Esophagus squamous epithelium (tissue), 5 donors: ENCODE measurements at regions not wholly inside any gene's neighbourhood (a gene's known extent, or its start where the extent isn't known, plus 50 kb on each side); places are given as distances from the start of the nearest gene placed in this dataset.
"Not testable (repeated sequence)": the region's sequence is repeated elsewhere in the genome, so short reads cannot be mapped to it uniquely, and the experiment has no call there.

ENCODE experiments used
- DNase-seq: peaks from one replicate; lab custom pipeline; 2025; lab: John Stamatoyannopoulos, UW
- H3K27ac ChIP-seq, 4 donors: fragments of 200-600 bp; sonication (generic); one replicate each; pipeline ENCODE4 v1.5.1; 2016 to 2019; ENCODE audit warnings: mild to moderate bottlenecking in 1 of 4
- H3K27me3 ChIP-seq, 4 donors: fragments of 200-600 bp; sonication (generic); 1 replicate in 3 of 4; 2 replicates in 1 of 4; pipeline versions ENCODE4 v1.5.1 to v1.6.0; 2017 to 2021; ENCODE audit warnings: antibody characterized with exemption in 1 of 4
- H3K36me3 ChIP-seq, 3 donors: fragments of 200-600 bp; sonication (generic); one replicate each; pipeline ENCODE4 v1.5.1; 2016 to 2019
- H3K4me1 ChIP-seq, 3 donors: fragments of 200-600 bp; sonication (generic); one replicate each; pipeline ENCODE4 v1.5.1; 2017 to 2019
- H3K4me3 ChIP-seq, 4 donors: fragments of 200-600 bp; sonication (generic); 1 replicate in 3 of 4; 2 replicates in 1 of 4; pipeline ENCODE4 v1.5.1; 2016 to 2019; ENCODE audit warnings: mild to moderate bottlenecking in 2 of 4, moderate library complexity in 1 of 4
- H3K9me3 ChIP-seq, 3 donors: fragments of 200-600 bp; sonication (generic); one replicate each; pipeline ENCODE4 v1.5.1; 2016 to 2019
- CTCF ChIP-seq, 6 experiments: fragments of 450-650 bp in 4 of 6; fragments of 200-600 bp in 2 of 6; sonication (generic) in 2 of 6; IDR thresholded peaks; one replicate each; pipeline ENCODE4 v1.5.1; 2016 to 2019; ENCODE audit warnings: antibody characterized with exemption in 6 of 6, mild to moderate bottlenecking in 4 of 6, moderate library complexity in 4 of 6
- POLR2A ChIP-seq, 4 donors: fragments of 450-650 bp; IDR thresholded peaks; one replicate each; pipeline ENCODE4 v1.6.1; 2017; ENCODE audit warnings: antibody characterized with exemption in 4 of 4, mild to moderate bottlenecking in 4 of 4, moderate library complexity in 3 of 4
- WGBS, 2 donors: methylation state at CpG; one replicate each; pipeline ENCODE4 v1.1.5; 2018; 5-methylcytosine and 5-hydroxymethylcytosine counted together
- intact Hi-C: fragments of 100-400 bp; cut with DNase I; formaldehyde crosslinking; loops from one replicate; pipeline ENCODE4 v1.15.0; 2022
- donor health status: DM: yes; HTN: yes; CAD: no.

GRCh38 chr4:167873496-167873895 lies 218.8 kb upstream of the ANXA10 start:
- H3K9me3 ChIP-seq: no peaks in the 10 kb centered on the region
- H3K4me1 ChIP-seq: no peaks in the 10 kb centered on the region
- DNase-seq: no peak
- no peak overlapping the region for H3K27ac ChIP-seq
- H3K36me3 ChIP-seq: no peaks in the 10 kb centered on the region
- no peaks in the 10 kb centered on the region for H3K27me3 ChIP-seq
- H3K4me3 ChIP-seq: no peak overlapping the region
- intact Hi-C loops: no loop called here
- TF ChIP-seq CTCF (IDR thresholded peaks at IDR 0.05) (no peak), POLR2A (IDR thresholded peaks at IDR 0.05) (no peak)

- H3K27me3 ChIP-seq, H3K4me3 ChIP-seq, DNase-seq, H3K36me3 ChIP-seq, H3K4me1 ChIP-seq, intact Hi-C loops, H3K27ac ChIP-seq, H3K9me3 ChIP-seq: not testable (repeated sequence)
- WGBS, 2 donors: 75 to 83% methylated on average over 2 to 3 of the region's 3 CpGs
Measured at GRCh38 chr4:167876091-167876490, 216.2 kb upstream of the ANXA10 start.

GRCh38 chr4:167877826-167878225 lies 214.5 kb upstream of the ANXA10 start:
- H3K4me1 ChIP-seq, H3K36me3 ChIP-seq, H3K4me3 ChIP-seq, H3K9me3 ChIP-seq, intact Hi-C loops, DNase-seq, H3K27ac ChIP-seq, H3K27me3 ChIP-seq: not testable (repeated sequence)
- 79 to 82% methylated on average over 7 to 8 of the region's 8 CpGs for WGBS, 2 donors

GRCh38 chr4:167883266-167883665 lies 209.1 kb upstream of the ANXA10 start:
- no peak for DNase-seq
- Histone ChIP-seq H3K9me3 (no peaks in the 10 kb centered on the region), H3K27ac (no peak overlapping the region), H3K27me3 (no peaks in the 10 kb centered on the region), H3K4me3 (no peak overlapping the region), H3K4me1 (peaks cover 0 to 4% (median 0%) of the 10 kb centered on the region in 3 donors), H3K36me3 (no peaks in the 10 kb centered on the region)
- intact Hi-C loops: no loop called here
- WGBS, 2 donors: 25 to 28% methylated on average over 1 of the region's 1 CpG
- TF ChIP-seq CTCF (IDR thresholded peaks at IDR 0.05): no peak
- no peak for TF ChIP-seq POLR2A (IDR thresholded peaks at IDR 0.05)

- no peak for DNase-seq
- intact Hi-C loops: no loop called here
- Histone ChIP-seq H3K9me3 (no peaks in the 10 kb centered on the region), H3K36me3 (no peaks in the 10 kb centered on the region), H3K4me3 (no peak overlapping the region), H3K4me1 (peaks cover 0 to 4% (median 0%) of the 10 kb centered on the region in 3 donors), H3K27ac (no peak overlapping the region), H3K27me3 (no peaks in the 10 kb centered on the region)
- WGBS, 2 donors: 89 to 94% methylated on average over 1 of the region's 1 CpG
- TF ChIP-seq POLR2A (IDR thresholded peaks at IDR 0.05) (no peak), CTCF (IDR thresholded peaks at IDR 0.05) (no peak)
Measured at GRCh38 chr4:167885071-167885470, 207.3 kb upstream of the ANXA10 start.

GRCh38 chr4:167885872-167886271 lies 206.5 kb upstream of the ANXA10 start:
- H3K27me3 ChIP-seq: no peaks in the 10 kb centered on the region
- 8 to 19% methylated on average over 1 of the region's 1 CpG for WGBS, 2 donors
- DNase-seq: no peak

More at GRCh38 chr4:167885872-167886271, 206.5 kb upstream of the ANXA10 start:
- no peak overlapping the region for H3K4me3 ChIP-seq
- H3K4me1 ChIP-seq: peaks cover 0 to 4% (median 0%) of the 10 kb centered on the region in 3 donors
- no peaks in the 10 kb centered on the region for H3K9me3 ChIP-seq
- TF ChIP-seq POLR2A (IDR thresholded peaks at IDR 0.05): no peak
- TF ChIP-seq CTCF (IDR thresholded peaks at IDR 0.05): no peak
- intact Hi-C loops: no loop called here
- no peaks in the 10 kb centered on the region for H3K36me3 ChIP-seq
- H3K27ac ChIP-seq: no peak overlapping the region
